ENCODE measurements at regions not wholly inside any gene's neighbourhood (a gene's known extent, or its start where the extent isn't known, plus 50 kb on each side); places are given as distances from the start of the nearest gene placed in this dataset.

GRCh38 chr5:74177961-74178360 is 462.6 kb downstream of the ENC1 start:
- H4K20me1 ChIP-seq (ENCODE audit: insufficient read depth, low read length) = no peaks in the 10 kb centered on the region
- no peak overlapping the region for H3K4me3 ChIP-seq (ENCODE audit: insufficient read depth, low read length)
- no peak for TF ChIP-seq CTCF (IDR thresholded peaks at IDR 0.05; ENCODE audit: extremely low read depth, low read depth, low read length)
- no peak overlapping the region for H3K27ac ChIP-seq (ENCODE audit: low read depth, low read length)
- DNase-seq (ENCODE audit: insufficient read length, low spot score, missing footprints) = no peak
- no peak overlapping the region for H3K4me2 ChIP-seq (ENCODE audit: insufficient read depth, low read length)
- peaks cover 11% of the 10 kb centered on the region for H3K4me1 ChIP-seq (ENCODE audit: insufficient read depth, low read length)
- H3K9me3 ChIP-seq (ENCODE audit: low read depth, low read length) = no peaks in the 10 kb centered on the region
- no peaks in the 10 kb centered on the region for H3K36me3 ChIP-seq (ENCODE audit: insufficient read depth, low read length)
- no peaks in the 10 kb centered on the region for H3K27me3 ChIP-seq (ENCODE audit: insufficient read depth, low read length)
- no peaks in the 10 kb centered on the region for H3K79me2 ChIP-seq (ENCODE audit: insufficient read depth, low read length)
- no peak overlapping the region for H2AFZ ChIP-seq (ENCODE audit: low read length)

- H3K4me1 ChIP-seq (ENCODE audit: insufficient read depth, low read length) = peaks cover 7% of the 10 kb centered on the region
- DNase-seq (ENCODE audit: insufficient read length, low spot score, missing footprints) = no peak
- H3K36me3 ChIP-seq (ENCODE audit: insufficient read depth, low read length) = no peaks in the 10 kb centered on the region
- TF ChIP-seq CTCF (IDR thresholded peaks at IDR 0.05; ENCODE audit: extremely low read depth, low read depth, low read length) = no peak
- no peak overlapping the region for H3K4me2 ChIP-seq (ENCODE audit: insufficient read depth, low read length)
- no peak overlapping the region for H2AFZ ChIP-seq (ENCODE audit: low read length)
- H3K9me3 ChIP-seq (ENCODE audit: low read depth, low read length) = no peaks in the 10 kb centered on the region
- H3K79me2 ChIP-seq (ENCODE audit: insufficient read depth, low read length) = no peaks in the 10 kb centered on the region
- no peak overlapping the region for H3K4me3 ChIP-seq (ENCODE audit: insufficient read depth, low read length)
- no peaks in the 10 kb centered on the region for H4K20me1 ChIP-seq (ENCODE audit: insufficient read depth, low read length)
- no peak overlapping the region for H3K27ac ChIP-seq (ENCODE audit: low read depth, low read length)
- H3K27me3 ChIP-seq (ENCODE audit: insufficient read depth, low read length) = no peaks in the 10 kb centered on the region
These were observed 466.2 kb downstream of the ENC1 start for GRCh38 chr5:74174366-74174765.

- Histone ChIP-seq H3K9me3 (ENCODE audit: low read depth, low read length) (no peaks in the 10 kb centered on the region), H4K20me1 (ENCODE audit: insufficient read depth, low read length) (no peaks in the 10 kb centered on the region), H3K27ac (ENCODE audit: low read depth, low read length) (no peak overlapping the region), H3K36me3 (ENCODE audit: insufficient read depth, low read length) (no peaks in the 10 kb centered on the region), H3K4me2 (ENCODE audit: insufficient read depth, low read length) (no peak overlapping the region), H3K4me1 (ENCODE audit: insufficient read depth, low read length) (peaks cover under 1% of the 10 kb centered on the region), H3K4me3 (ENCODE audit: insufficient read depth, low read length) (no peak overlapping the region), H3K27me3 (ENCODE audit: insufficient read depth, low read length) (no peaks in the 10 kb centered on the region), H2AFZ (ENCODE audit: low read length) (no peak overlapping the region), H3K79me2 (ENCODE audit: insufficient read depth, low read length) (no peaks in the 10 kb centered on the region)
- no peak for TF ChIP-seq CTCF (IDR thresholded peaks at IDR 0.05; ENCODE audit: extremely low read depth, low read depth, low read length)
- no peak for DNase-seq (ENCODE audit: insufficient read length, low spot score, missing footprints)
These were observed 466.9 kb downstream of the ENC1 start for GRCh38 chr5:74173665-74174064.

- DNase-seq (ENCODE audit: insufficient read length, low spot score, missing footprints) = no peak
- Histone ChIP-seq H3K27ac (ENCODE audit: low read depth, low read length) (no peak overlapping the region), H2AFZ (ENCODE audit: low read length) (no peak overlapping the region), H3K27me3 (ENCODE audit: insufficient read depth, low read length) (no peaks in the 10 kb centered on the region), H4K20me1 (ENCODE audit: insufficient read depth, low read length) (no peaks in the 10 kb centered on the region), H3K79me2 (ENCODE audit: insufficient read depth, low read length) (no peaks in the 10 kb centered on the region), H3K4me3 (ENCODE audit: insufficient read depth, low read length) (no peak overlapping the region), H3K36me3 (ENCODE audit: insufficient read depth, low read length) (no peaks in the 10 kb centered on the region), H3K4me2 (ENCODE audit: insufficient read depth, low read length) (no peak overlapping the region), H3K4me1 (ENCODE audit: insufficient read depth, low read length) (peaks cover 1% of the 10 kb centered on the region), H3K9me3 (ENCODE audit: low read depth, low read length) (no peaks in the 10 kb centered on the region)
- no peak for TF ChIP-seq CTCF (IDR thresholded peaks at IDR 0.05; ENCODE audit: extremely low read depth, low read depth, low read length)
These were observed 467.3 kb downstream of the ENC1 start for GRCh38 chr5:74173241-74173640.
